ENCODE measurements at regions not wholly inside any gene's neighbourhood (a gene's known extent, or its start where the extent isn't known, plus 50 kb on each side); places are given as distances from the start of the nearest gene placed in this dataset.

DNA sequence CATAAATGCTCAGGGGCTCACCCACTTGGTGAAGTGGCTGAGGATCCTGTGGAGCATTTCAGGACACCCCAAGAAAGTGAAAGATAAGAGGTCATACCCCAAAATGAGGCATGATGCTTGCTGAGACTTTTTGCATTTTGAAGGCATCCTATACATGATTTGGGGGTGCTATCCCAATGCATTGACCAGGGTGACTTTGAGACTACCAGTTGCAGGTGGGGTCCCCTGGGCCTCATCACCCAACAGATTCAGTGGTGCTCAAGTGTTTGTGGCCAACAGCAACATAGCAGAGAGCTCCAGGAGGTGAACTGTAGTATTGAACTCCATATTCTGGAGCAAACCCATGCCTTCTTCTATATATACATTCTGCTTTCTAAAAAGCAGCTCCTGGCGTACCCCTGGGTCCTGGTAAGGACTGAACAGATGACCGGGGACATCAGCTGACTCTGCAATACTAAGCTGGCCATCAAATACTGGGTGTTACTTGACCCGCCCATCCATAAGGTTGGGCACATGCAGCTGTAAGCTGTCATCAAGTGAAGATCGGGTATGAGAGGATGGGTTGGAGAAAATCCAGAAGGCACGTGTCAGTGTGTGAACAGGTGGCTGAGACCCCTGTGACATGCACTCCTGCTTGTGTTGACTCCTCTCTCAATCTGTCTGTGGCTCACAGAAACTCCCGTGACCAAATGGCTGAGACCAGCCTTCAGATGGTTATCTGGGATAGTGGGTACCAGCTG lies 143.3 kb downstream of the KLF13 start:
- no peak for TF ChIP-seq POLR2AphosphoS5 (IDR thresholded peaks at IDR 0.05; ENCODE audit: low read depth, low read length)
- no peak for TF ChIP-seq TAF1 (IDR thresholded peaks at IDR 0.05; ENCODE audit: borderline replicate concordance, insufficient read depth, low read length)

Measured in PFSK-1 (cell line).